ENCODE measurements at regions not wholly inside any gene's neighbourhood (a gene's known extent, or its start where the extent isn't known, plus 50 kb on each side); places are given as distances from the start of the nearest gene placed in this dataset.

GRCh38 chr10:113341138-113341537 is 211.7 kb upstream of the HABP2 start:
- TF ChIP-seq CTCF (IDR thresholded peaks at IDR 0.05): no peak
- no peak for DNase-seq (ENCODE audit: extremely low spot score, unreplicated experiment)
- Mint-ChIP-seq H3K4me3 (ENCODE audit: unreplicated experiment) (no peak overlapping the region), H3K27me3 (ENCODE audit: unreplicated experiment) (no peaks in the 10 kb centered on the region), H3K27ac (ENCODE audit: unreplicated experiment) (no peak overlapping the region), H3K9me3 (ENCODE audit: unreplicated experiment) (peaks cover 4% of the 10 kb centered on the region), H3K36me3 (ENCODE audit: unreplicated experiment) (no peaks in the 10 kb centered on the region), H3K4me1 (ENCODE audit: unreplicated experiment) (peaks cover 13% of the 10 kb centered on the region)

GRCh38 chr10:113345826-113346624 is 206.8 kb upstream of the HABP2 start:
- Mint-ChIP-seq H3K36me3 (ENCODE audit: unreplicated experiment) (no peaks in the 10 kb centered on the region), H3K9me3 (ENCODE audit: unreplicated experiment) (peaks cover 4% of the 10 kb centered on the region), H3K27me3 (ENCODE audit: unreplicated experiment) (no peaks in the 10 kb centered on the region), H3K4me1 (ENCODE audit: unreplicated experiment) (no peaks in the 10 kb centered on the region), H3K4me3 (ENCODE audit: unreplicated experiment) (no peak overlapping the region), H3K27ac (ENCODE audit: unreplicated experiment) (no peak overlapping the region)
- no peak for TF ChIP-seq CTCF (IDR thresholded peaks at IDR 0.05)
- DNase-seq (ENCODE audit: extremely low spot score, unreplicated experiment): no peak

DNA sequence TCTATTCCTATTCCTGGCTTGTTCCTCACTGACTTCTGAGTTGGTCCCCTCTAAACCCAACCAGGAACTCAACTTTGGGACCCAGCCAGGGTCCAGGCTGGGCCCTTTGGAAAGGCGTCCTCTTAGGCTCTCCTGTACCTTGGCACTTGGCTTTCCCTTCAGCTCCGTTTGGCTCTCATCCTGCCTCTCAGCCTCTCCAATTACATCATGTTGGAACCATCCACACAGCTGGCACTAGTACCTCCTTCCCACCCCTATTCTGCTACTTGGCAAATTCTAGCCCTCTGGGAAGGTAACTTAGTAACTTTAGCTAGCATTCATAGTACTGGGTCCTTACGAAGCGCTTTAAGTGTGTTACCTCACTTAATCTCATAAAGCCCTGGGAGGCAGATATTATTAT is 205.3 kb upstream of the HABP2 start:
- no peaks in the 10 kb centered on the region for H3K36me3 Mint-ChIP-seq (ENCODE audit: unreplicated experiment)
- H3K27me3 Mint-ChIP-seq (ENCODE audit: unreplicated experiment): no peaks in the 10 kb centered on the region
- peaks cover 4% of the 10 kb centered on the region for H3K9me3 Mint-ChIP-seq (ENCODE audit: unreplicated experiment)
- no peak for DNase-seq (ENCODE audit: extremely low spot score, unreplicated experiment)
- TF ChIP-seq CTCF (IDR thresholded peaks at IDR 0.05): no peak
- H3K4me3 Mint-ChIP-seq (ENCODE audit: unreplicated experiment): no peak overlapping the region
- H3K27ac Mint-ChIP-seq (ENCODE audit: unreplicated experiment): no peak overlapping the region
- no peaks in the 10 kb centered on the region for H3K4me1 Mint-ChIP-seq (ENCODE audit: unreplicated experiment)

GRCh38 chr10:113348694-113349093 is 204.2 kb upstream of the HABP2 start:
- Mint-ChIP-seq H3K27me3 (ENCODE audit: unreplicated experiment) (no peaks in the 10 kb centered on the region), H3K27ac (ENCODE audit: unreplicated experiment) (no peak overlapping the region), H3K4me3 (ENCODE audit: unreplicated experiment) (no peak overlapping the region), H3K9me3 (ENCODE audit: unreplicated experiment) (peaks cover 4% of the 10 kb centered on the region), H3K4me1 (ENCODE audit: unreplicated experiment) (no peaks in the 10 kb centered on the region), H3K36me3 (ENCODE audit: unreplicated experiment) (no peaks in the 10 kb centered on the region)
- DNase-seq (ENCODE audit: extremely low spot score, unreplicated experiment): no peak
- TF ChIP-seq CTCF (IDR thresholded peaks at IDR 0.05): no peak

DNA sequence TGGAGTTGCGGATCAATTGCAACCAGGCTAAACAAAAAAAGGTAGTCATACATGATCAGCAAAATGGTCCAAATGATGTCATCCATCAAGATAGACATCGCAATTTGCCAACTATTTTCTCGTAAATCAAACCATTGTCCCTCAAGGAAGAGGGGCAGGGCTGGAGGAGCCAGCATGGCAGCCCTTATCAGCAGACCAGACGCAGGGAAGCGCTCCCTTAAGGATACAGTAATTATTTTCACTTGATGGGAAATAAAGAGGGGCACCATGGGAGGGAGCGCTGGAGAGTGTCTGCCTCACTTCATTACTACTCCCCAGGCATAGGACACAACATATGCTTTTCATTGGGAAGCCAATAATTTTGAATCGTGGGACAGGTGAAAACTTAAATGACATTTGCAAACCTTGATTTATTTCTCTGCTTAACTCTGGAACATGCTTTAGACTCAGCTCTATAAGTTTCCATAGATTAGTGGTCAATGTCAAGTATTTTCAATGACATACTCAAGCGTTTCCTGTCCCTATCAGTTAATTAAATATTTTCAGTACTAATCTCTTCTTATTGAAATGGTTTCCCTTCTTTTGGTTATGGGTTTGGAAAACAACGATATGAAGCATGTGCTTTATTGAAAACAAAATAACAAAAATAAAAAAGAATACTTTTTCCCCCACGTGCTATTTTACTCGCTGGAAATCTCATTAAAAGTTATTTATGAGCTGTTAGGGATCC is 202.4 kb upstream of the HABP2 start:
- Mint-ChIP-seq H3K4me3 (ENCODE audit: unreplicated experiment) (no peak overlapping the region), H3K9me3 (ENCODE audit: unreplicated experiment) (no peaks in the 10 kb centered on the region)

More for the DNA sequence above, 202.4 kb upstream of the HABP2 start:
- no peak for TF ChIP-seq CTCF (IDR thresholded peaks at IDR 0.05)
- Mint-ChIP-seq H3K4me1 (ENCODE audit: unreplicated experiment) (no peaks in the 10 kb centered on the region), H3K36me3 (ENCODE audit: unreplicated experiment) (no peaks in the 10 kb centered on the region), H3K27me3 (ENCODE audit: unreplicated experiment) (no peaks in the 10 kb centered on the region), H3K27ac (ENCODE audit: unreplicated experiment) (no peak overlapping the region)
- no peak for DNase-seq (ENCODE audit: extremely low spot score, unreplicated experiment)

Measured in osteocyte (in vitro differentiated cells).